NCI-H460 (cell line): ENCODE measurements at regions not wholly inside any gene's neighbourhood (a gene's known extent, or its start where the extent isn't known, plus 50 kb on each side); places are given as distances from the start of the nearest gene placed in this dataset.

Experiments
- DNase-seq: peaks from one replicate; pipeline ENCODE4 v3.0.0-alpha.2; 2016; ENCODE audit warnings: low read depth; ENCODE audit errors: extremely low read depth

DNA sequence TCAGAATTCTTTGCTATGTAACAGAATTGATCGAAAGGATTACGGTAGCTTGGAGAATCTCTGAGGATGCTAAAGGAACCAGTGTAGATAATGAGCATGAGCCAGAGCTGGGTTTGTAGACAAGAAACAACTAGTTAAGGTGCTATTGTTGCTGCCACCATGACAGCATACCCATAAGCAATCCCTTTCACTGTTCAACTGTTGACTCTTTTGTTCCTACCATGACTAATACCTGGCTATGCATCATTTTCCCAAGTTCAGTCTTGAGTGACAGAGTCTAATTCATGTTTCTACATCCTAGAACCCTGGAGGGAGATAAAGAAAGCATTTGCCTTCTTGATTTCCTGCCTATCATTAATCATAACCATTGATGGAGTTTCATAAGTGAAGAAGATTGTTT, 600.3 kb downstream of the OTOL1 start:
- DNase-seq = no peak

DNA sequence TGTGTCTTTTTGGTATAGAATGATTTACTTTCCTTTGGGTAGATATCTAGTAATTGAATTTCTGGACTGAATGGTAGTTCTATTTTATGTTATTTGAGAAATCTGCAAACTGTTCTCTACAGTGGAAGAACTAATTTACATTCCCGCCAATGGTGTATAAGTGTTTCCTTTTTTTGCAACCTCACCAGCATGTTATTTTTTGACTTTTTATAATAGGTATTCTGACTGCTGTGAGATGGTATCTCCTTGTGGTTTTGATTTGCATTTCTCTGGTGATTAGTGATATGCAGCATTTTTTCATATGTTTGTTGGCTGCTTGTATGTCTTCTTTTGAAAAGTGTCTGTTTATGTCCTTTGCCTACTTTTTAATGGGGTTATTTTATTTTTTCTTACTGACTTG, 607.2 kb downstream of the OTOL1 start:
- no peak for DNase-seq

DNA sequence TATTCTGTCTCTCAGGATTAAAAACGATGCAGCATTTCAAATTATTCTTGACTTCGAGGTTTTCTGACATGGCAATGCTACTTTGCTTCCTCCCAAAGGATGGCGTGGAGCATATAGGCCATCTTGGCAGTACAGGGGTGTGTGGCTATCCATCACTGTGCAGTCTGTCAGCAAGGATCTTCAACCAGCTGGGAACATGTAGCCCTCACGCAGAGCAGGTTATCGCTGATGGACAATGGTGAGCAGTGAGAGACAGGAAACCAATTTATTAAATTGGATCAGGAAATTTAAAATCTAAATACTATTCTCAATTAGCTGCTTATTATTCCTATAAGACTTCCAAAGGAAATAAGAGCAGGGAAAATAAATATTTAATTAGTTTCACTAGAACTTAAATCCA, 615.3 kb downstream of the OTOL1 start:
- DNase-seq = no peak

DNA sequence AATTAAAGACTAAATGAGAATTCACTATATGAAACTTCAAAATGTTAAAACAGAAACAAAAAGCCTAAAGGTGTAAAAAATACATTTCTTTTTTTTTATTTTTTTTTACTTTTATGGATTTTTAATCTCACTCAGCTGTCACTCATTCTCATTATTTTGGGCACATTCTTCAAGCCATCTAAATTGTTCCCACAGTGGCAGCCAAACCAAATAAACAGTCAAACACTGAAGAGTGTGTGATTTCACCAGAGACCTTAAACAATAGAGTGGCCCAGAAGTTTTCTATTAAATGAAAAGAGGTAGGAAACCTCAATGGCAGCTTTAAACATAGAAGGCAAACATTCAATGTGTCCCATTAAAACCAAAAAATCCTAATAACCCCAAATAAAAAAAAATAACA, 616.1 kb downstream of the OTOL1 start:
- DNase-seq = no peak

DNA sequence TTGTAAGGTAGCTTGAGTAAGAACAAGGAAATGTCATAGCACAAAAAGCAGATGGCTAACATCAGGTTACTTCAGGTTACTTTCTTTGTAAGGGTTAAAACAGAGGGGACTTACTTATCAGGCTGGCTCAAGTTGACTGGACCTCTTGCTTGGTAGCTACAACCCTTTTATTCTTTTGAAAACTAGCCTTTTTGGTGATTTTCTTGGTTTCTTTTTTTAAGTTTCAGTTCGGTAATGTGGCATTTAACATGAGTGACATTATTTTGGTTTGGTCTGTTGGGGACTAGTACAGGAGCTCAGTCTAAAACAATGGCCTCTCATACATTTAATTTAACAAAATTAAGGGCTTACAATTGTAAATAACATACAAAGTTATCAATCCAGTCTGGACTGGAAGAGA, 621.4 kb downstream of the OTOL1 start:
- DNase-seq = no peak

DNA sequence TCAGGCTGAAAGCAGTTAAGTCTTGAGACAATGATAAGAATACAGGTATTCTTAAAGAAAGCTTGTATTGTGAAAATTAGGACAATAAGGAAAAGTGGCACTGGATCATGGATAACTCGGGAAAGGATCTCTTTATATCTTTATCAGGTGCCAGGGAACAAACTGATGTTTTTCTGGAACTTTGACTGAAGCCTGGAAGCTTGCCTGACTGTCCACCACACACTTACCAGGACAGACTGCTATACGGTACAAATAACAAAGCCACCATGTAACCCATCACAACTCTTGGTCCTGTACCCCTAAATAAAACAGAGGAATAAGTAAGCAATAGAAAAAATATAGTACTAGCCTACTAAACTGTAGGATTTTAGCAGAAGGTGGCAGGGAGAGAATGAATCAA, 623.0 kb downstream of the OTOL1 start:
- no peak for DNase-seq

DNA sequence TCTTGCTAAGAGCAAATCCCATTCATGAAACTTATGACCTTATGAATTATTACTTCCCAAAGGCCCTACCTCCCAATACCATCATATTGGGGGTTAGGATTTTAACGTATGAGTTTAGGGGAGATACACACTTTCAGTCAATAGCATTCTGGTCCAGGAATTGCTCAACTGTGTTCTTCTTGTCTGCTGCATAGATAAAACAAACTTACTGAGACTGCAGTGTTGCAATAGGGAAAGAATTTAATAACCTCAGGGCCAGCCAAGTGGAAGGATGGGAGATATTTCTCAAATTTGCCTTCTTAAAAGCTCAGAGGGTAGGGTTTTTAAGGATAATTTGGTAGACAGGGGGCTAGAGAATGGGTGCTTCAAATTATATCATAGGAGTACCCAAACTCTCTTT, 625.8 kb downstream of the OTOL1 start:
- no peak for DNase-seq

DNA sequence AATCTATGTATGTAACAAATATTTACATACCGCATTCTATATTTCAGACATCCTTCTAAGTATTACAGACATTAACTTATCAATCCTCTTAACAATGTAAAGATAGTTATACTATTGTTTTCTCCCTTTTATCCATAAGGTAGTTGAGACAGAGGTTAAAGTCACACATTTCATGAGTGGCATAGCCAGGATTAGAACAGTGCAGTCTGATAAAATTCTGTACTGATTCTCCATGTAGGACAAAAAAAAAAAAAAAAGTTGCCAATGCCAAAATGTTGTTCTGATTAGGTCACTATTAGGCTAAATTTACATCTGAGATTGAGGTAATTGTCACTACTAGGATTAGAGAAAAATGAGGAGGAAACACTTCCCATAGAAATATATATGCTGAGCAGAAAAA, 629.2 kb downstream of the OTOL1 start:
- no peak for DNase-seq

DNA sequence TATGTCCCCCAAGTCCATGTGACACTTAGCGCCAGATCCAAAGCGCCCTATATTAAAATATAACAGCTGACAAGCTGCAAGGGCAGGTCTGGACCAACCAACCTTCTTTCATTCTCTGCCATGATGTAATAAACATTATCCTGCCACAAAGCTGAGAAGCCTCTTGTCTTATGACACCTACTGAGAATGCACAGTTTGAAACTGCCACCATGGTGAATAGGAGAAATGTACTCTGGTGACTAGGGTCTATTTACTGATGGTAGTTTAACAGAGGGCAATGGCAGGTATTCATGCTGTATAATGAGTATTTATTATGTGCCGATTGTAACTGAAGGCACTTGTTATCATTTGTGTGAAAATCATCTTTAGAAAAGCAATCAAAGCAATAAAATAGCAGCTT, 634.0 kb downstream of the OTOL1 start:
- DNase-seq = no peak

DNA sequence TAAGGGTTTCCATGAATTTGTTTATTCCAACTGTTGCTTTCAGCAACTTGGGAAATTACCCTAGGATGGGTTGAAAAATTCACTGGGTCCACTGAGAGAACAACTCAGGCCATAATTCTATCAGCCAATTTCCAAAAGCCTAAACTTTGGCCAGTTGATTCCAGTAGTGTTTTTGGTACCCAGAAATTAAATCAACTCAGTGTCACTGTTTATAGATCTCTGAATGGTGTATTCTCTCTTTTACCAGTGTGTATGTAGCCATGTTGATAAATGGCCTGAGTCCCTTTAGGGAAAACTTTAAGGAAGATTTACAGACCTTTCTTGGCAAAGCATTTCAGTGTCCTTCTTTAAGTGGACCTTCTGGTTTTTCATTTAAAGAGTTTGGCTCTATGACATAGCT, 636.4 kb downstream of the OTOL1 start:
- no peak for DNase-seq

DNA sequence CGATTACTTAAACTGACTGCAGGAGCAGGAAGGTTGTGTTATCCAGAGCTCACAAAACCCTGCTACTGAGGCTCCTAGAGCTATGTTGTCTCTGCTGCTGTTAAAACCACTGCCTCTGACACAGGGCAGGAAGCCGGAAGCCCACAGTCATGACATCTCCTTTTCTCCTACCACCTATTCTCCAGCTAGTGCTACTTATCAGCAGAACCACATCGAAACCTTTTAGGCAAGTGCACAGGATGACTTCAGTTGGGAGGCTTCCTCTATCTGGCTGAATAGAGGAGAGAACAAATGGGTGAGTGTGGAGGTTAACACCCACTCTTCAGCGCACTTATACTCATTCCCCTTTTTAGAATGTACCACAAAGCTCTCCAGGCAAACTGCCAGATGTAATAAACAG, 638.0 kb downstream of the OTOL1 start:
- no peak for DNase-seq

DNA sequence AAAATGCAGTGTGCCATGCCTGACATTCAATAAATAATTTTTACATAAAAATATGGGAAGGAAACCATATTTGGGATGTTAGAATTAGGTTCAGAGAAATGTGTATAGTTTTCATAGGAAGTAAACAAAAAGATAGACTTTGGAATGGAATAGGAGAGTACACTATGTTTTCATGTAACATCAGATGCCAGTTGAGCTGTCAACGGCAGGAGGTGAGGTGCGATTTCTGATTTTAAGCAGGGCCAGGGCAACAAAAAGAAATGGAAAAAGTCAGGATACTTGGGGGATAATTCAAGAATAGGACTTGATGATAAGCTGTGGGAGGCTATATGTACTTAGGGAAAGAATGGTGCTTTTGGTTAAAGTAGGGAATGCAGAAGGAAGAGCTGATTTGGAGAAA, 639.5 kb downstream of the OTOL1 start:
- DNase-seq = no peak

DNA sequence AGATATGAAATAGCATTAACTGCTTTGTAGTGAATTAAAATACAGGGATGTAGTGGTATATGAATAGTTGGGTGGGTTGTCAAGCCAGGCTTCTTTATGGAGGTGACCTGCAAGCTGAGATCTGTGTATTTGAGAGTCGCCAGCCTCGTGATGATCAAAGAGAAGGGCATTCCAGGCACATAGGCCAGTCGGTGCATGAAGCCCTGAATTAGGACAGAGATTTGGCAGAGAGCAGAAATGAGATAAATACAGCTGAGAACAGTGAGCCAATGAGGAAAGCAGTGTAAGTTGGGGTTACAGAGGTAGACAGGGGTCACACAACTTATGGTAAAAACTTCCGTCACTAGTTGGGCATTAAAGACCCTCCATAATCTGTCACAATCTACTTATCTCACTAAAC, 641.9 kb downstream of the OTOL1 start:
- DNase-seq = no peak

DNA sequence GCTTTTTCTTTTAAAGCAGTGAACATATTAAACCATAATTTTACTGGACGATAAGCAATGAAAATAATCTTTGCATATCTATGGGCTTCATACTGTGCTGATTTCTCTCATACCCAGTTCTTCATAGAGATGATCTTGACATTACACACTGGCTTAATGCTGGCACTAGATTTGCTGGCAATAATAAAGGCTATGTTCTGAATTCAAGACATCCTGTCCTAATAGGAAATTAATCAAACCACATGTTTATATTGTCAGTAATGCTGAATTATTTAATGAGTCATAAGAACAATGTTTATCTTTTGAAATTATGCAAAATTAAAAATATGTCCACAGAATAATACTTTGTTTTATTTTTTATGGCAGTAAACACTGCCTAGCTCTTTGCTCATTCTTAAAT, 643.2 kb downstream of the OTOL1 start:
- DNase-seq = no peak

DNA sequence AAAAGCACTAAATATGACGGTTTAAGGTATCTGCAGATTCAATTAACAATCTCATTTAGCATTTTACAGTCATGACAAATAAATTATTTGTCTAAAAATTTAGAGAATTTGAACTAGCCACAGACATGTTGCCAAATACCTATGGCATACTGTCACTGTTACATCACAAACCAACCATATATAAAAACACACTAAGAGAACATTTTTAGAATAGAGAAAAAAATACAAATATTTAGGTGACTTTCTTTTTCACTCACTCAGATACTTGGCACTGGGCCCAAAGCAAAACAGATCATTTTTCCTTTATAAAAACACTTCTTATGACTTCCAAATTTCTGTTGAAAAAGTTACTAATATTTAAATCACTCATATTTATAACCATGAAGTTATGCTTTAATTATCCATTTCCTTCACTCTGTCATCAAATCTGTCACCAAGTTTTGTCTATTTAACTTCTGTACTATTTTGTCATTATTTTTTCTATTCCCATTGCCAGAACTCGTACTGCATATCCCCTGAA, 644.7 kb downstream of the OTOL1 start:
- no peak for DNase-seq

DNA sequence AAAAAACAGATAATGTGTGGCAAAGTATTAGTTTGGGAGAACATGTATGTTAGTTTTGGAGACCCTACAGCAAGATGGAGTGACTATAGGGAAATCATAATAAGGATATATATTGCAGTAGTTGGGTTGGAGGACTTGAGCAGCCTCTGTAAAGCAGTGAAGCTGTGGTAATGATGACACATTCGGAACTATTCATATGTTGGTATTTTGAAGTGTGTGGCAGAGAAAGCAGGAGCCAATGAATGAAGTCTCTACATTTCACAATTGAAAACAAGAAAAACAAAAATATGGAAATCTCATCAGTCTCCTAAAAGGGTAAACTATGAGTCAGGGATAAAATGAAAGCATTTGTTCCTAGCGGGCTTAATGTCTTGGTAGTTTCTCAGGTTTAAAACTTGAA, 645.9 kb downstream of the OTOL1 start:
- peak; percentile 49 for DNase-seq

DNA sequence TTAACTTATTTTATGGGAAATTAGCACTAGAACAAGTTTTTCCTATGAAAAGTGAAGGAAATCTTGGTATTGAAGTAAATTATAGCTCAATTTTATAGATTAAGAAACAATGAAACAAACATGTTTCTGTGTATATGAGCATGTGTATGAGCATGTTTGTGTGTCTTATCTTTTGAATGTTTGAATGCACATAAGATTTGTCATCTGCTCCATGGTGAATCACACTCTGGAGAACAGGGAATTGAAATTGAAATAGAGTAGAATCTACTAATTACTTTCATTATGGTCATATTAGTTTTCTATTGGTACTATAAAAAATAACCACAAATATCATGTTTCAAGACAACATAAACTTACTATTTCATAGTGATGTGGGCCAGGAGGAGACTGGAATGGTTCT, 646.6 kb downstream of the OTOL1 start:
- no peak for DNase-seq

DNA sequence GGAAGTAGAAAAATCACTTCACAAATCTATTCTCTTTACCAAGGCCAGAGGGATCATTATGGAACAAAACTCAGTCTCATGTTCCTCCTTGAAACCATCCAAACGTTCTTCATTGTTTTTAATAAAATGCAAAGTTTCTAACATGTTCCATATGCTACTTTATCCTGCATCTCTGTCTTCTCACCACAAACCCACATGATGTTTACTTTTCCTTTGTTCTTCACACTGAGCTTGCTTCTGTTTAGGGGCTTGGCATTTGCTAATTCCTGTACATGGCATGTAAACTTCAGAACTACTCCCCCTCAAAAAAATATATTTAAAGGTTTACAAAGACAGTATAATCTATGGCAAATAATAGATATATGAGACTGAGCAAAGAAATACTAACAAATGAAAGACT, 651.4 kb downstream of the OTOL1 start:
- no peak for DNase-seq

DNA sequence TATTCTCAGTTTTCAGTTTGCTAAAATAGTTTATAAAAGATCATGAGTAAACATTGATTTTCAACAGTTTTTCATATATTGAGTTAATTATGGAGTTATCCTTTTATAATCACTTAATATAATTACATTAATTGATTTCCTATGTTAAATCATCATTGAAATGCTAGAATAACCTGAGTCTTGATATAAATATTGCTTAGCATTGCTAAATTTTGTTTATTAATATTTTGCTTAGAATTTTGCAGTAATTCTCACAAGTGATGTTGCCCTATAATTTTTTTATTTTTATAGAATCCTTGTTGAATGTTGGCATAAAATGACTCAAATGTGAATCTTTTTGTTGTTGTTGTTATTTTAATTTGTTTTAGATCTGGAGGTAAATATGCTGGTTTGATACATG, 654.2 kb downstream of the OTOL1 start:
- no peak for DNase-seq

DNA sequence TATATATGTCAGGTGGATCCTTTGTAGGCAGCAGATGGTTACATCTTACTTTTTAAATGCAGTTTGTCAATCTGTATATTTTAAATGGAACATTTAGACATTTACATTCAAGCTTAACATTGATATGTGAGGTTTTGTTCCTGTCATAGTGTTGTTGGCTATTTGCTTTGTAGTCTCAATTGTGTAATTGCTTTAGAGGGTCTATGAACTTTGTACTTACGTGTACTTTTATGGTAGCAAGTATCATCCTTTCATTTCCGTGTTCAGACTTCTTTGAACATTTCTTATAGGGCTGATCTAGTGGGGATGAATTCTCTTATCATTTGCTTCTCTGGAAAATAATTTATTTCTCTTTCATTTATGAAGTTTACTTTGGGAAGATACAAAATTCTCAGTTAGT, 656.0 kb downstream of the OTOL1 start:
- DNase-seq = no peak

DNA sequence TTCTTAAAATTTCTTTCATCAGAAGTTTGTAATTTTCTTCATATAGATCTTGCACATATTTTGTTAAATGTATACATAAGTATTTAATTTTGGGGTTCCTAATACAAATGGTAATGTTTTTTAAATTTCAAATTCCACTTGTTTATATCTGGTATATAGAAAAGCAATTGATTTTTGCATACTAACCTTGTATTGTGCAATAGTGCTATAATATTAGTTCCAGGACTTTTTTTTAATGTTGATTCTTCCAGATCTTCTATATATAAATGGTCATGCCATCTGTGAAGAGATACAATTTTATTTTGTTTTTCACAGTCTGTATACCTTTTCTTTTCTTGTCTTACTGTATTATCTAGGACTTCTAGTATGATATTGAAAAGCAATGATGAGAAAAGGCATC, 665.0 kb downstream of the OTOL1 start:
- no peak for DNase-seq

DNA sequence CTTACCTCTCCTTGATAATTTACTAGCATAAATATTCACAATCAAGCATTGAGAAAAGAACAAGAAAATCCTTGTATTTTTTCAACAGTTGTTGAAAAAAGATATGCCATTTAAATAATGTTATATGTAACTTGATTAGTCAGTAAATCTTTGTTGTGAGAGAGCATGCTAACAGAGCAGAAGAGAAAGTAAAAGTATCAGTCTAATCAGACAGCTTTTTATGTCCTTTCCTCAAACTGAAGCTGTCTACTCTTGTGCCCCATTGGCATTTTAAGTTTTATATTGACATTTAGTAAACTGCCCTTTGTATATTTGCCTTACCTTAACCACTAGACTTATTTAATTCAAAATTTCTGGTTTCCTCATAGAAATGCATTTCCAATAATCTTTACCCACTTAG, 668.7 kb downstream of the OTOL1 start:
- DNase-seq = no peak

DNA sequence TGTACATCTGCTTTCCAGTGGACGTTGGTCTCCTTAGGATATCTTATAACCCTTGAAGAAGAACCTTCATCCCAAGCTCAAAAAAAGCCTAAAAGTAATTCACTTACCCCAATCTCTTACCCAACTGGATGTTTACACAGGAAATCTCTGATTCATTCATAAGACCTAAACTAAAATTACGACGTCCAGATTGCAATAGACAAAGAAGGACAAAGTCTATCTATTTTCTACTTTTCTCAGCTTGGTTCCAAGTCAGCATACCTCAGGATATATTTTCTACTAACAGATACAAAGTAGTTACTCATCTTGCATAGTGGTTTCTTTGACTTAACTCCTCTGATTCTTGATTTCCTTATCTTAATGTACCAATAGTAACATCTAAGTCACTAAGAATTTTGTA, 669.9 kb downstream of the OTOL1 start:
- DNase-seq = no peak

DNA sequence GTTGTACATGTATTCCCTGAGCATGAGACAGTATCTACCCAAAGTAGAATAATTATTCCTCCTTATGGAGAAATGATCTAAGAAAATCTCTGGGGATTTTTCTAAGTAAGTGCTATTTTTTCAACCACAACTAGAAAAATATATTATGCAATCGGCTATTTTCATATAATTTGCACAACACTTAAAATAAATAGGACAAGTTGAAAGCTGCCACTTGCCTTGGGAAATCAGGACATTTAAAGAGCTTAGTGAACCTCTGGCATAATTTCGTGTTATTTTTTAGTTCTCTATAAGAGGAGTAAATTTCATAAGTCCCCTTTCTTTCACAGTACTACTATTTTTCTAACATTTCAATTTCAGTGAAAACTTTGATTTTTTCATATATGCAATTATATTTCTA, 672.1 kb downstream of the OTOL1 start:
- no peak for DNase-seq
